ENCODE measurements at regions not wholly inside any gene's neighbourhood (a gene's known extent, or its start where the extent isn't known, plus 50 kb on each side); places are given as distances from the start of the nearest gene placed in this dataset.

DNA sequence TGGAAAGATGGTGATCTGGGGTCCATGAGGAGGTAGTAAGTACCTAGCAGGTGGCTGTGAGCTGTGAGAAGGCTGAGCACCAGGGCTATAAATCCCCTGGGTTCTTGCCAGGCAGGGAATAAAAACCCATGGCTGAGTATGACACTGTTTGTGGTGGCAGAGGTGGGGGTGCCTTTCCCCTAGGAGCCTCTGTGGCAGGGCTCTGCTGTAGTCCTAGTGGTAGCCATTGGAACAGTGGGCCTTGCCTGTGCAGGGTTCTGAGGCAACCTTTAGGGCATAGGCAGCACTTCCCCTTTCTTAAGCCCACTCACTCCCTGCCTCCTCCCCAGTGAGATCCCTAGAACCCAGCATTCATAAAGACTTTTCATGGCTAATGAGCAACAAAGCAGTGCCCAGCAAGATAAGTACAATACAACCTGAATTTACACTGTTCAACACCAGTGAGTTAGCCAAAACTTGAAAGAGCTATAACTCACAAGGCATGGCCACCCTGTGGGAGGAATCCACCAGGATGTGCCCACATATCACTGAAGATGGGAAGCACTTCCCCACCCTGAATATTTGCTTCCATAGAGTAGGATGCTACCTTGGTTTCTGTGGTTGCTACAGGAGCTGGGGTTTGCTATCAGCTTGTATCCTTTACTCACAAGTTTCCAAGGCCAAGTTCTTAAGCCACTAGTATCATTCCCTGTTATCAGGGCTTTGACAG is 100.9 kb upstream of the NEUROD1 start:
- Mint-ChIP-seq H3K36me3 (ENCODE audit: insufficient read depth in 1 of 3, low read depth in 3 of 3) (no peaks in the 10 kb centered on the region), H3K27ac (peak overlapping the region in 1 of 3 experiments; percentile 68; a peak in 3 of 7 replicates), H3K27me3 (ENCODE audit: low read depth) (no peaks in the 10 kb centered on the region), H3K9me3 (no peaks in the 10 kb centered on the region), H3K4me3 (no peak overlapping the region), H3K4me1 (peaks cover 6 to 12% of the 10 kb centered on the region in 2 experiments)
- Histone ChIP-seq H3K23ac (ENCODE audit: insufficient read length, low read depth, low read length) (no peak overlapping the region), H3K27ac (ENCODE audit: insufficient read length, low read depth, low read length) (no peak overlapping the region), H4K5ac (ENCODE audit: insufficient read length, low read depth, low read length) (no peak overlapping the region), H4K91ac (ENCODE audit: insufficient read length, low read depth, low read length) (no peak overlapping the region), H2BK20ac (ENCODE audit: low read depth, low read length, poor library complexity, severe bottlenecking) (no peak overlapping the region), H4K20me1 (ENCODE audit: control insufficient read depth, insufficient read depth, insufficient read length) (no peaks in the 10 kb centered on the region), H3K23me2 (ENCODE audit: insufficient read length, low read depth, low read length, poor library complexity, severe bottlenecking) (no peaks in the 10 kb centered on the region), H3K79me1 (ENCODE audit: insufficient read depth, low read depth, low read length, poor library complexity, severe bottlenecking) (no peaks in the 10 kb centered on the region), H3T11ph (ENCODE audit: low read length) (no peak overlapping the region), H3K4me2 (ENCODE audit: insufficient read depth, insufficient read length, low read length) (no peak overlapping the region), H3K14ac (ENCODE audit: insufficient read depth, low read length) (no peak overlapping the region), H3K9me3 (ENCODE audit: control insufficient read depth, low read depth, low read length) (no peaks in the 10 kb centered on the region), H2AK5ac (ENCODE audit: insufficient read length, low read length) (no peak overlapping the region), H3K18ac (ENCODE audit: insufficient read length, low read depth, low read length) (no peak overlapping the region), H2BK120ac (ENCODE audit: low read depth, low read length, poor library complexity, severe bottlenecking) (no peak overlapping the region), H4K8ac (replicated peaks; ENCODE audit: insufficient read length, low read depth, low read length) (no peak overlapping the region), H3K9ac (ENCODE audit: extremely low read depth, insufficient read length, low read length) (no peak overlapping the region), H2BK12ac (ENCODE audit: insufficient read length, low read depth, low read length) (no peak overlapping the region), H2BK15ac (ENCODE audit: low read depth, low read length) (no peak overlapping the region), H3K79me2 (ENCODE audit: insufficient read depth, low read length) (no peaks in the 10 kb centered on the region), H2BK5ac (ENCODE audit: insufficient read length, low read length) (no peak overlapping the region), H3K4me1 (ENCODE audit: insufficient read depth, low read length) (no peaks in the 10 kb centered on the region), H3K4ac (ENCODE audit: low read depth, low read length) (no peak overlapping the region), H3K56ac (ENCODE audit: insufficient read length, low read depth, low read length) (no peak overlapping the region), H2AFZ (ENCODE audit: low read length) (no peak overlapping the region), H3K27me3 (ENCODE audit: insufficient read depth, low read length) (no peaks in the 10 kb centered on the region)
- peak; percentile 28 for DNase-seq
- peak; percentile 26; the same call in 1 of the 3 replicates for TF ChIP-seq CTCF (conservative IDR thresholded peaks at IDR 0.05)

Measured in H9 (cell line).